Endothelial cell of umbilical vein (primary cell): ENCODE measurements at regions not wholly inside any gene's neighbourhood (a gene's known extent, or its start where the extent isn't known, plus 50 kb on each side); places are given as distances from the start of the nearest gene placed in this dataset.

Source experiments
- BruUV-seq: library from RNA; stranded (reverse); fragments of 400-500 nt; replicated peaks from 2 replicates; lab custom pipeline; 2021; lab: Mats Ljungman, UMichigan
- CTCF ChIA-PET: fragments of 300-600, 350-600 bp; sonication (Branson Sonifier 250); formaldehyde crosslinking; loops from one replicate; lab custom pipeline; 2021; ENCODE audit warnings: antibody characterized with exemption, inconsistent platforms; lab: Charles Lee
- POLR2A ChIA-PET: fragments of 300-600, 350-600 bp; sonication (Branson Sonifier 250); formaldehyde crosslinking; loops from one replicate; lab custom pipeline; 2021; ENCODE audit warnings: antibody characterized with exemption, inconsistent platforms; lab: Charles Lee
- DNase-seq: peaks from one replicate; pipeline ENCODE4 v3.0.0-alpha.2; 2011; ENCODE audit warnings: low read depth, low spot score
- FAIRE-seq: peaks from 2 replicates; lab custom pipeline; 2011; peaks lifted over from hg19 to GRCh38; lab: Jason Lieb, UNC
- H2AFZ ChIP-seq: 2 replicates; pipeline ENCODE4 v1.6.0; 2012; ENCODE audit warnings: low read depth, low read length, control low read depth, inconsistent platforms
- H3K27ac ChIP-seq: 2 replicates; pipeline ENCODE4 v1.5.1; 2011; ENCODE audit warnings: low read depth, mild to moderate bottlenecking, control low read depth, low read length, moderate library complexity; ENCODE audit not compliant: insufficient read depth
- H3K27me3 ChIP-seq, 2 experiments: 2 replicates each; pipeline versions ENCODE4 v1.6.0 to v1.6.1; 2011; ENCODE audit warnings: low read length in 2 of 2, mixed read lengths in 1 of 2; ENCODE audit not compliant: control insufficient read depth in 2 of 2, insufficient read depth in 2 of 2
- H3K36me3 ChIP-seq, 2 experiments: 2 replicates in 1 of 2; 3 replicates in 1 of 2; pipeline ENCODE4 v1.5.1; 2011; ENCODE audit warnings: low read length in 2 of 2, mild to moderate bottlenecking in 1 of 2, moderate library complexity in 1 of 2; ENCODE audit not compliant: control insufficient read depth in 2 of 2, insufficient read depth in 2 of 2; ENCODE audit errors: extremely low read depth in 1 of 2
- H3K4me1 ChIP-seq: 3 replicates; pipeline ENCODE4 v1.5.1; 2011; ENCODE audit warnings: mild to moderate bottlenecking, low read length; ENCODE audit not compliant: control insufficient read depth, insufficient read depth; ENCODE audit errors: extremely low read depth
- H3K4me2 ChIP-seq: 2 replicates; pipeline ENCODE4 v1.6.1; 2011; ENCODE audit warnings: low read length, control low read depth, mixed read lengths; ENCODE audit not compliant: insufficient read depth
- H3K4me3 ChIP-seq, 3 experiments: fragments of 200-600 bp in 1 of 3; sonication (generic), shearing (Covaris generic) in 1 of 3; replicated peaks in 1 of 3; 2 replicates each; pipeline ENCODE4 v1.5.1; 2011 to 2016; ENCODE audit warnings: control low read depth in 3 of 3, low read length in 3 of 3, mild to moderate bottlenecking in 2 of 3, inconsistent platforms in 1 of 3, low read depth in 1 of 3, moderate library complexity in 1 of 3; ENCODE audit not compliant: insufficient read depth in 1 of 3
- H3K79me2 ChIP-seq: 2 replicates; pipeline ENCODE4 v1.6.0; 2012; ENCODE audit warnings: low read length, inconsistent platforms; ENCODE audit not compliant: control insufficient read depth, insufficient read depth
- H3K9ac ChIP-seq: replicated peaks from 2 replicates; pipeline ENCODE3; 2011; ENCODE audit warnings: low read length, control low read depth; ENCODE audit not compliant: insufficient read depth; ENCODE audit errors: extremely low read depth
- H3K9me1 ChIP-seq: replicated peaks from 3 replicates; pipeline ENCODE4 v1.6.0; 2011; ENCODE audit warnings: mild to moderate bottlenecking, low read length; ENCODE audit not compliant: control insufficient read depth, insufficient read depth; ENCODE audit errors: extremely low read depth
- H3K9me3 ChIP-seq: replicated peaks from 2 replicates; pipeline ENCODE4 v1.5.1; 2012; ENCODE audit warnings: low read length, inconsistent platforms; ENCODE audit not compliant: control insufficient read depth, insufficient read depth
- H4K20me1 ChIP-seq: replicated peaks from 2 replicates; pipeline ENCODE3; 2011; ENCODE audit warnings: mild to moderate bottlenecking, low read length; ENCODE audit not compliant: control insufficient read depth, insufficient read depth; ENCODE audit errors: extremely low read depth
- EZH2 ChIP-seq: IDR thresholded peaks from 2 replicates; pipeline ENCODE4 v1.6.1; 2012; ENCODE audit warnings: borderline replicate concordance, low read depth, mild to moderate bottlenecking, moderate library complexity, low read length, inconsistent platforms; ENCODE audit not compliant: severe bottlenecking
- FOS ChIP-seq: IDR thresholded peaks from 2 replicates; pipeline ENCODE4 v1.6.1; 2011; ENCODE audit warnings: mild to moderate bottlenecking, low read length, moderate library complexity, borderline replicate concordance; ENCODE audit not compliant: insufficient read depth
- GATA2 ChIP-seq: IDR thresholded peaks from 2 replicates; pipeline ENCODE4 v1.7.0; 2011; ENCODE audit warnings: low read depth, mild to moderate bottlenecking, moderate library complexity, mixed read lengths, low read length; ENCODE audit not compliant: insufficient read length, insufficient read depth
- dilution Hi-C: fragments of 300-500 bp; cut with MboI; formaldehyde crosslinking; loops from one replicate; pipeline ENCODE4 v1.15.0; 2019; ENCODE audit warnings: low sequenced_read_pairs; ENCODE audit not compliant: extremely low pct_ligation_motif_present
- intact Hi-C: fragments of 100-400 bp; cut with micrococcal nuclease; formaldehyde crosslinking; loops from one replicate; pipeline ENCODE4 v1.10.0; 2022
- TF ChIP-seq, protein P1 (sequence below): IDR thresholded peaks from 2 replicates; pipeline ENCODE4 v1.6.1; 2011; ENCODE audit not compliant: insufficient read depth, insufficient read length
- TF ChIP-seq, protein P2 (sequence below), 2 donors: IDR thresholded peaks; 1 replicate in 1 of 2; 2 replicates in 1 of 2; pipeline ENCODE4 v1.5.1; 2011; ENCODE audit warnings: low read length in 2 of 2, mild to moderate bottlenecking in 2 of 2, moderate library complexity in 2 of 2, control low read depth in 1 of 2, inconsistent platforms in 1 of 2, low read depth in 1 of 2; ENCODE audit not compliant: insufficient read depth in 1 of 2; ENCODE audit errors: extremely low read depth in 1 of 2

DNA sequence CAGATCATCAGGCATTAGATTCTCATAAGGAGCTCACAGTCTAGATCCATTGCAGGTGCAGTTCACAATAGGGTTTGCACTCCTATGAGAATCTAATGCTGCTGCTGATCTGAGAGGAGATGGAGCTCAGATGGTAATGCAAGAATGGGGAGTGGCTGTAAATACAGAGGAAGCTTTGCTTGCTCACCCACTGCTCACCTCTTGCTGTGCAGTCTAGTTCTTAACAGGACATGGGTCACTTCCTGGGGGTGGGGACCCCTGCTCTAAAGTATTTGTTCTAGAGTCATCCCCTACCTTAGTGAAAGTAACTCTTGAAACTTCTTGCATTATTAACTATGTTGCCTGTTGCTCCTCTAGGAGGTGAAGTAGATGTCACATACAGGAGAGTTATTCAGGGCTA is 171.3 kb upstream of the PARD3B start:
- no peaks in the 10 kb centered on the region for H3K4me1 ChIP-seq
- H4K20me1 ChIP-seq, result no peaks in the 10 kb centered on the region
- ChIA-PET POLR2A (no interaction called here), CTCF (no interaction called here)
- no peaks in the 10 kb centered on the region for H3K79me2 ChIP-seq
- no peaks in the 10 kb centered on the region for H3K9me3 ChIP-seq
- no peak overlapping the region for H3K9ac ChIP-seq
- TF ChIP-seq, protein P1, sequence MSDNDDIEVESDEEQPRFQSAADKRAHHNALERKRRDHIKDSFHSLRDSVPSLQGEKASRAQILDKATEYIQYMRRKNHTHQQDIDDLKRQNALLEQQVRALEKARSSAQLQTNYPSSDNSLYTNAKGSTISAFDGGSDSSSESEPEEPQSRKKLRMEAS, result no peak
- TF ChIP-seq, protein P2, sequence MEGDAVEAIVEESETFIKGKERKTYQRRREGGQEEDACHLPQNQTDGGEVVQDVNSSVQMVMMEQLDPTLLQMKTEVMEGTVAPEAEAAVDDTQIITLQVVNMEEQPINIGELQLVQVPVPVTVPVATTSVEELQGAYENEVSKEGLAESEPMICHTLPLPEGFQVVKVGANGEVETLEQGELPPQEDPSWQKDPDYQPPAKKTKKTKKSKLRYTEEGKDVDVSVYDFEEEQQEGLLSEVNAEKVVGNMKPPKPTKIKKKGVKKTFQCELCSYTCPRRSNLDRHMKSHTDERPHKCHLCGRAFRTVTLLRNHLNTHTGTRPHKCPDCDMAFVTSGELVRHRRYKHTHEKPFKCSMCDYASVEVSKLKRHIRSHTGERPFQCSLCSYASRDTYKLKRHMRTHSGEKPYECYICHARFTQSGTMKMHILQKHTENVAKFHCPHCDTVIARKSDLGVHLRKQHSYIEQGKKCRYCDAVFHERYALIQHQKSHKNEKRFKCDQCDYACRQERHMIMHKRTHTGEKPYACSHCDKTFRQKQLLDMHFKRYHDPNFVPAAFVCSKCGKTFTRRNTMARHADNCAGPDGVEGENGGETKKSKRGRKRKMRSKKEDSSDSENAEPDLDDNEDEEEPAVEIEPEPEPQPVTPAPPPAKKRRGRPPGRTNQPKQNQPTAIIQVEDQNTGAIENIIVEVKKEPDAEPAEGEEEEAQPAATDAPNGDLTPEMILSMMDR (IDR thresholded peaks at IDR 0.05; ENCODE audit: extremely low read depth in 1 of 2, insufficient read depth in 1 of 2, low read depth in 1 of 2, low read length in 2 of 2), result no peak
- TF ChIP-seq EZH2, result no peak
- no peak for TF ChIP-seq GATA2
- TF ChIP-seq FOS, result no peak
- intact Hi-C loops (no loop called here), dilution Hi-C loops (no loop called here)
- BruUV-seq, result no TSS peak
- no peaks in the 10 kb centered on the region for H3K36me3 ChIP-seq
- H3K9me1 ChIP-seq, result no peaks in the 10 kb centered on the region
- no peak for DNase-seq
- no peak overlapping the region for H2AFZ ChIP-seq
- no peak for FAIRE-seq
- H3K4me3 ChIP-seq, result no peak overlapping the region
- H3K4me2 ChIP-seq, result no peak overlapping the region
- H3K27me3 ChIP-seq, result no peaks in the 10 kb centered on the region
- H3K27ac ChIP-seq, result no peak overlapping the region
